ENCODE measurements at regions not wholly inside any gene's neighbourhood (a gene's known extent, or its start where the extent isn't known, plus 50 kb on each side); places are given as distances from the start of the nearest gene placed in this dataset.

DNA sequence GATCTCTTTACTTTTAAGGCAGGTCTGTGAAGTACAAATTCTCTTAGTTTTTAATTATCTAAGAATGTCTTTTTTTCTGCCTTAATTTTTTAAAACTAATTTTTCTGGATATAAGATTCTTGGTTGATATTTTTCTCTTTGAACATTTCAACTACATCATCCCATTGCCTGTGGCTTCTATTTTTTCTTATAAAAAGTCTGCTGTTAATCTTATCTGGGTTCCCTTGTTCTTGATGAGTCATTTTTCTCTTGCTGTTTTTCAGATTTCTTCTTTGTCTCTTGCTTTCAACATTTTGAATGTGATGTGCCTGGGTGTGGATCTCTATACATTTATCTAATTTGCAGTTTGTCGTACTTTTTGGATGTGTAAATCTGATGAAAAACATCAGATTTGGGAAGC, 525.2 kb upstream of the PBX1 start:
- TF ChIP-seq, protein P1, sequence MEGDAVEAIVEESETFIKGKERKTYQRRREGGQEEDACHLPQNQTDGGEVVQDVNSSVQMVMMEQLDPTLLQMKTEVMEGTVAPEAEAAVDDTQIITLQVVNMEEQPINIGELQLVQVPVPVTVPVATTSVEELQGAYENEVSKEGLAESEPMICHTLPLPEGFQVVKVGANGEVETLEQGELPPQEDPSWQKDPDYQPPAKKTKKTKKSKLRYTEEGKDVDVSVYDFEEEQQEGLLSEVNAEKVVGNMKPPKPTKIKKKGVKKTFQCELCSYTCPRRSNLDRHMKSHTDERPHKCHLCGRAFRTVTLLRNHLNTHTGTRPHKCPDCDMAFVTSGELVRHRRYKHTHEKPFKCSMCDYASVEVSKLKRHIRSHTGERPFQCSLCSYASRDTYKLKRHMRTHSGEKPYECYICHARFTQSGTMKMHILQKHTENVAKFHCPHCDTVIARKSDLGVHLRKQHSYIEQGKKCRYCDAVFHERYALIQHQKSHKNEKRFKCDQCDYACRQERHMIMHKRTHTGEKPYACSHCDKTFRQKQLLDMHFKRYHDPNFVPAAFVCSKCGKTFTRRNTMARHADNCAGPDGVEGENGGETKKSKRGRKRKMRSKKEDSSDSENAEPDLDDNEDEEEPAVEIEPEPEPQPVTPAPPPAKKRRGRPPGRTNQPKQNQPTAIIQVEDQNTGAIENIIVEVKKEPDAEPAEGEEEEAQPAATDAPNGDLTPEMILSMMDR (IDR thresholded peaks at IDR 0.05) = no peak
- TF ChIP-seq POLR2A (IDR thresholded peaks at IDR 0.05) = no peak
